SK-N-SH (cell line): ENCODE measurements at regions not wholly inside any gene's neighbourhood (a gene's known extent, or its start where the extent isn't known, plus 50 kb on each side); places are given as distances from the start of the nearest gene placed in this dataset.

Source experiments
- CTCF ChIA-PET: fragments of 300-600, 350-600 bp; formaldehyde crosslinking; extraction: SDS; loops from one replicate; lab custom pipeline; 2021; lab: Yijun Ruan, JAX
- POLR2A ChIA-PET: fragments of 350-600 bp; sonication (Branson Sonifier 250); formaldehyde crosslinking; extraction: SDS; loops from one replicate; lab custom pipeline; 2020; ENCODE audit warnings: antibody characterized with exemption, inconsistent platforms; lab: Yijun Ruan, JAX
- DNase-seq: peaks from one replicate; pipeline ENCODE4 v3.0.0; 2012
- H2AFZ ChIP-seq: fragments of 200-600 bp; sonication (generic); 2 replicates; pipeline ENCODE4 v1.8.1; 2016; ENCODE audit warnings: antibody characterized with exemption, mild to moderate bottlenecking, low read depth
- H3F3A ChIP-seq: fragments of 200-600 bp; sonication (generic); replicated peaks from 2 replicates; pipeline ENCODE3; 2016; ENCODE audit warnings: antibody characterized with exemption, mild to moderate bottlenecking; ENCODE audit not compliant: insufficient read depth
- H3K27ac ChIP-seq, 2 experiments: fragments of 200-500 bp in 1 of 2; fragments of 200-600 bp in 1 of 2; sonication (Bioruptor generic) in 1 of 2; sonication (generic), shearing (Covaris generic) in 1 of 2; 2 replicates each; pipeline versions ENCODE4 v1.5.1 to v1.6.1; 2014 to 2016; ENCODE audit warnings: low read depth in 2 of 2, inconsistent platforms in 1 of 2, low read length in 1 of 2, mild to moderate bottlenecking in 1 of 2, mixed read lengths in 1 of 2
- H3K27me3 ChIP-seq: fragments of 200-600 bp; sonication (generic), shearing (Covaris generic); 2 replicates; pipeline ENCODE4 v1.6.1; 2016; ENCODE audit warnings: mixed run types; ENCODE audit not compliant: insufficient read depth
- H3K36me3 ChIP-seq, 2 experiments: fragments of 200-500 bp in 1 of 2; fragments of 200-600 bp in 1 of 2; sonication (Bioruptor generic) in 1 of 2; sonication (generic) in 1 of 2; replicated peaks in 1 of 2; 2 replicates each; pipeline versions ENCODE3 to v1.5.1; 2014 to 2016; ENCODE audit warnings: low read length in 1 of 2, mild to moderate bottlenecking in 1 of 2; ENCODE audit not compliant: insufficient read depth in 2 of 2, control insufficient read depth in 1 of 2
- H3K4me1 ChIP-seq, 2 experiments: fragments of 200-500 bp in 1 of 2; fragments of 200-600 bp in 1 of 2; sonication (Bioruptor generic) in 1 of 2; sonication (generic), shearing (Covaris generic) in 1 of 2; 2 replicates each; pipeline versions ENCODE4 v1.5.1 to v1.6.1; 2014 to 2016; ENCODE audit warnings: low read depth in 1 of 2, low read length in 1 of 2, mixed run types in 1 of 2; ENCODE audit not compliant: insufficient read depth in 2 of 2, control insufficient read depth in 1 of 2
- H3K4me2 ChIP-seq: fragments of 200-600 bp; sonication (generic), shearing (Covaris generic); 2 replicates; pipeline ENCODE4 v1.6.1; 2017; ENCODE audit warnings: mixed run types
- H3K4me3 ChIP-seq, 2 experiments: fragments of 200-500 bp in 1 of 2; fragments of 200-600 bp in 1 of 2; sonication (Bioruptor generic) in 1 of 2; sonication (generic), shearing (Covaris generic) in 1 of 2; 2 replicates each; pipeline versions ENCODE4 v1.5.1 to v1.8.1; 2014 to 2016; ENCODE audit warnings: low read depth in 2 of 2, inconsistent platforms in 1 of 2, low read length in 1 of 2, mild to moderate bottlenecking in 1 of 2, mixed read lengths in 1 of 2, moderate library complexity in 1 of 2
- H3K79me2 ChIP-seq: fragments of 200-600 bp; sonication (generic); 2 replicates; pipeline ENCODE4 v1.8.1; 2017; ENCODE audit warnings: mild to moderate bottlenecking; ENCODE audit not compliant: insufficient read depth
- H3K9ac ChIP-seq: fragments of 200-600 bp; sonication (generic); 2 replicates; pipeline ENCODE4 v1.6.1; 2017; ENCODE audit warnings: mixed run types
- H3K9me2 ChIP-seq: fragments of 200-600 bp; sonication (generic); 2 replicates; pipeline ENCODE4 v1.6.1; 2017; ENCODE audit warnings: mixed run types
- H3K9me3 ChIP-seq: fragments of 200-600 bp; sonication (generic); 2 replicates; pipeline ENCODE4 v1.6.1; 2017; ENCODE audit warnings: mixed run types, mild to moderate bottlenecking, moderate library complexity
- H4K20me1 ChIP-seq: fragments of 200-600 bp; sonication (generic); 2 replicates; pipeline ENCODE4 v1.6.1; 2017; ENCODE audit warnings: mild to moderate bottlenecking, mixed run types; ENCODE audit not compliant: insufficient read depth
- CHD2 ChIP-seq: fragments of 150-350 bp; IDR thresholded peaks from 2 replicates; pipeline ENCODE4 v1.6.1; 2018; ENCODE audit warnings: low read length; ENCODE audit not compliant: partially characterized antibody
- ELF1 ChIP-seq: IDR thresholded peaks from 2 replicates; pipeline ENCODE4 v1.4.0; 2012
- EP300 ChIP-seq, 2 experiments: IDR thresholded peaks; 2 replicates each; pipeline versions ENCODE4 v1.4.0 to v1.6.1; 2012; ENCODE audit warnings: borderline replicate concordance in 1 of 2, low read depth in 1 of 2, low read length in 1 of 2
- FOSL2 ChIP-seq: IDR thresholded peaks from 2 replicates; pipeline ENCODE4 v1.4.0; 2012; ENCODE audit warnings: low read depth, mild to moderate bottlenecking, moderate library complexity, borderline replicate concordance
- GATA2 ChIP-seq: sonication (generic); formaldehyde crosslinking; IDR thresholded peaks from 2 replicates; pipeline ENCODE4 v1.5.0; 2020; ENCODE audit warnings: mild to moderate bottlenecking, missing genetic modification reagents
- JUND ChIP-seq: IDR thresholded peaks from 2 replicates; pipeline ENCODE4 v1.4.0; 2012
- MXI1 ChIP-seq: IDR thresholded peaks from 2 replicates; pipeline ENCODE4 v1.6.1; 2012; ENCODE audit warnings: mild to moderate bottlenecking, low read depth, low read length, improper control_type of control experiment
- PBX3 ChIP-seq: IDR thresholded peaks from 2 replicates; pipeline ENCODE4; 2012
- REST ChIP-seq: IDR thresholded peaks from 2 replicates; pipeline ENCODE4 v1.6.1; 2012; ENCODE audit warnings: mild to moderate bottlenecking, low read depth, low read length, moderate library complexity
- USF2 ChIP-seq: fragments of 150-350 bp; IDR thresholded peaks from 2 replicates; pipeline ENCODE4 v1.6.1; 2017; ENCODE audit warnings: antibody characterized with exemption, low read length, low read depth, borderline replicate concordance
- ZBTB33 ChIP-seq: IDR thresholded peaks from 2 replicates; pipeline ENCODE4 v1.4.0; 2012; ENCODE audit warnings: low read depth, borderline replicate concordance
- WGBS: methylation state at CpG from one replicate; pipeline ENCODE4 v1.1.6; 2017; ENCODE audit warnings: low lambda C conversion rate; 5-methylcytosine and 5-hydroxymethylcytosine counted together
- TF ChIP-seq, protein P1 (sequence below): IDR thresholded peaks from 2 replicates; pipeline ENCODE4 v1.4.0; 2012; ENCODE audit warnings: low read depth
- TF ChIP-seq, protein P2 (sequence below): fragments of 150-350 bp; IDR thresholded peaks from 2 replicates; pipeline ENCODE4 v1.6.1; 2016; ENCODE audit warnings: mild to moderate bottlenecking, low read depth, low read length

- Histone ChIP-seq H3K27me3 (no peaks in the 10 kb centered on the region), H3K36me3 (no peaks in the 10 kb centered on the region), H3K4me2 (no peak overlapping the region), H3K4me3 (no peak overlapping the region), H3K9ac (no peak overlapping the region), H3K9me2 (no peaks in the 10 kb centered on the region), H2AFZ (no peak overlapping the region), H3K9me3 (no peaks in the 10 kb centered on the region), H3K79me2 (no peaks in the 10 kb centered on the region; the same call in 1 of the 2 replicates), H4K20me1 (no peaks in the 10 kb centered on the region), H3K4me1 (no peaks in the 10 kb centered on the region), H3K27ac (no peak overlapping the region), H3F3A (no peaks in the 10 kb centered on the region)
- TF ChIP-seq MXI1 (no peak), GATA2 (no peak), ELF1 (no peak), CHD2 (no peak), PBX3 (no peak), FOSL2 (no peak), ZBTB33 (no peak), REST (no peak)
- TF ChIP-seq, protein P1, sequence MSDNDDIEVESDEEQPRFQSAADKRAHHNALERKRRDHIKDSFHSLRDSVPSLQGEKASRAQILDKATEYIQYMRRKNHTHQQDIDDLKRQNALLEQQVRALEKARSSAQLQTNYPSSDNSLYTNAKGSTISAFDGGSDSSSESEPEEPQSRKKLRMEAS: no peak
- CTCF ChIA-PET: no interaction called here
- POLR2A ChIA-PET: no interaction called here
- no peak for DNase-seq
These were observed 727.9 kb upstream of the PRR20A start for GRCh38 chr13:56412856-56413255.

- WGBS: 26% methylated on average over 3 of the region's 3 CpGs
- no peaks in the 10 kb centered on the region for H3K9me3 ChIP-seq
- no peaks in the 10 kb centered on the region for H3K79me2 ChIP-seq
- H3K9ac ChIP-seq: no peak overlapping the region
- POLR2A ChIA-PET: no interaction called here
- no peak overlapping the region for H3K4me3 ChIP-seq
- H3K27me3 ChIP-seq: no peaks in the 10 kb centered on the region
- no peaks in the 10 kb centered on the region for H3F3A ChIP-seq
- H3K27ac ChIP-seq: no peak overlapping the region
- H3K4me2 ChIP-seq: no peak overlapping the region
- H3K9me2 ChIP-seq: no peaks in the 10 kb centered on the region
- no peaks in the 10 kb centered on the region for H3K4me1 ChIP-seq
- no peak for TF ChIP-seq EP300 (IDR thresholded peaks at IDR 0.05; ENCODE audit: borderline replicate concordance in 1 of 2, low read depth in 1 of 2, low read length in 1 of 2)
- TF ChIP-seq, protein P2, sequence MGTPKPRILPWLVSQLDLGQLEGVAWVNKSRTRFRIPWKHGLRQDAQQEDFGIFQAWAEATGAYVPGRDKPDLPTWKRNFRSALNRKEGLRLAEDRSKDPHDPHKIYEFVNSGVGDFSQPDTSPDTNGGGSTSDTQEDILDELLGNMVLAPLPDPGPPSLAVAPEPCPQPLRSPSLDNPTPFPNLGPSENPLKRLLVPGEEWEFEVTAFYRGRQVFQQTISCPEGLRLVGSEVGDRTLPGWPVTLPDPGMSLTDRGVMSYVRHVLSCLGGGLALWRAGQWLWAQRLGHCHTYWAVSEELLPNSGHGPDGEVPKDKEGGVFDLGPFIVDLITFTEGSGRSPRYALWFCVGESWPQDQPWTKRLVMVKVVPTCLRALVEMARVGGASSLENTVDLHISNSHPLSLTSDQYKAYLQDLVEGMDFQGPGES: no peak
- TF ChIP-seq JUND: no peak
- TF ChIP-seq USF2: no peak
- no peaks in the 10 kb centered on the region for H3K36me3 ChIP-seq
- no peak for DNase-seq
- H2AFZ ChIP-seq: 0 out of 2 replicates have a peak overlapping the region, but pooled peaks have one; percentile 30
- H4K20me1 ChIP-seq: no peaks in the 10 kb centered on the region
- CTCF ChIA-PET: no interaction called here
These were observed 716.5 kb upstream of the PRR20A start for GRCh38 chr13:56424246-56424645.
